Testis (tissue), 2 donors: ENCODE measurements at regions not wholly inside any gene's neighbourhood (a gene's known extent, or its start where the extent isn't known, plus 50 kb on each side); places are given as distances from the start of the nearest gene placed in this dataset.
"Not testable (repeated sequence)": the region's sequence is repeated elsewhere in the genome, so short reads cannot be mapped to it uniquely, and the experiment has no call there.

Experiments used
- DNase-seq: peaks from one replicate; pipeline ENCODE4 v3.0.0-alpha.2; 2019
- H3K27ac ChIP-seq, 2 donors: fragments of 200-600 bp; sonication (generic); one replicate each; pipeline ENCODE4 v1.5.1; 2019
- H3K27me3 ChIP-seq: fragments of 200-600 bp; sonication (generic); one replicate; pipeline ENCODE4 v1.5.1; 2019
- H3K36me3 ChIP-seq: fragments of 200-600 bp; sonication (generic); one replicate; pipeline ENCODE4 v1.5.1; 2017; ENCODE audit warnings: low read depth; ENCODE audit errors: missing control alignments
- H3K4me1 ChIP-seq: fragments of 200-600 bp; sonication (generic); one replicate; pipeline ENCODE4 v1.5.1; 2019
- H3K4me3 ChIP-seq, 2 donors: fragments of 200-600 bp; sonication (generic); one replicate each; pipeline ENCODE4 v1.5.1; 2017 to 2019
- H3K9me3 ChIP-seq: fragments of 200-600 bp; sonication (generic); one replicate; pipeline ENCODE4 v1.5.1; 2017
- CTCF ChIP-seq, 3 experiments: fragments of 450-650 bp in 2 of 3; fragments of 200-600 bp in 1 of 3; sonication (generic) in 1 of 3; IDR thresholded peaks; one replicate each; pipeline ENCODE4 v1.5.1; 2016 to 2019; ENCODE audit warnings: antibody characterized with exemption in 3 of 3, mild to moderate bottlenecking in 2 of 3, moderate library complexity in 1 of 3
- POLR2A ChIP-seq: fragments of 450-650 bp; IDR thresholded peaks from one replicate; pipeline ENCODE4 v1.6.1; 2017; ENCODE audit warnings: antibody characterized with exemption, mild to moderate bottlenecking, moderate library complexity
- WGBS, 2 donors: methylation state at CpG; one replicate each; pipeline ENCODE4 v1.1.5; 2018; 5-methylcytosine and 5-hydroxymethylcytosine counted together
- intact Hi-C: fragments of 100-400 bp; cut with DNase I; formaldehyde crosslinking; loops from one replicate; pipeline ENCODE4 v1.15.1; 2023; ENCODE audit warnings: low total_unique reads

GRCh38 chr3:61463191-61463590 lies 98.2 kb upstream of the PTPRG start:
- Histone ChIP-seq H3K36me3 (no peaks in the 10 kb centered on the region), H3K9me3 (no peaks in the 10 kb centered on the region), H3K27ac (no peak overlapping the region), H3K4me1 (no peaks in the 10 kb centered on the region), H3K27me3 (no peaks in the 10 kb centered on the region), H3K4me3 (no peak overlapping the region)
- 63 to 67% methylated on average over 1 of the region's 1 CpG for WGBS, 2 donors
- intact Hi-C loops, result no loop called here
- TF ChIP-seq CTCF (IDR thresholded peaks at IDR 0.05) (no peak), POLR2A (no peak)
- DNase-seq, result no peak

GRCh38 chr3:61464518-61465140 lies 96.7 kb upstream of the PTPRG start:
- Histone ChIP-seq H3K27ac (no peak overlapping the region), H3K4me1 (no peaks in the 10 kb centered on the region)
- WGBS, 2 donors, result 57 to 69% methylated on average over 9 of the region's 9 CpGs

GRCh38 chr3:61466357-61466756 lies 95.0 kb upstream of the PTPRG start:
- H3K27me3 ChIP-seq, result no peaks in the 10 kb centered on the region
- H3K36me3 ChIP-seq, result no peaks in the 10 kb centered on the region
- intact Hi-C loops, result no loop called here
- TF ChIP-seq CTCF (IDR thresholded peaks at IDR 0.05), result no peak
- TF ChIP-seq POLR2A, result no peak
- WGBS, 2 donors, result 69 to 88% methylated on average over 3 of the region's 3 CpGs
- no peaks in the 10 kb centered on the region for H3K9me3 ChIP-seq
- no peaks in the 10 kb centered on the region for H3K4me1 ChIP-seq
- no peak overlapping the region for H3K4me3 ChIP-seq
- DNase-seq, result no peak
- no peak overlapping the region for H3K27ac ChIP-seq

More at GRCh38 chr3:61464518-61465140, 96.7 kb upstream of the PTPRG start:
- DNase-seq, result no peak
- TF ChIP-seq POLR2A, result no peak
- Histone ChIP-seq H3K36me3 (no peaks in the 10 kb centered on the region), H3K9me3 (no peaks in the 10 kb centered on the region), H3K27me3 (no peaks in the 10 kb centered on the region), H3K4me3 (no peak overlapping the region)
- intact Hi-C loops, result no loop called here

- DNase-seq, result no peak
- Histone ChIP-seq H3K9me3 (no peaks in the 10 kb centered on the region), H3K4me1 (no peaks in the 10 kb centered on the region), H3K4me3 (no peak overlapping the region), H3K36me3 (no peaks in the 10 kb centered on the region), H3K27ac (no peak overlapping the region), H3K27me3 (no peaks in the 10 kb centered on the region)
- WGBS, 2 donors, result 85 to 93% methylated on average over 4 of the region's 4 CpGs
- TF ChIP-seq POLR2A, result no peak
- intact Hi-C loops, result no loop called here
Observed at GRCh38 chr3:61483997-61484396, 77.4 kb upstream of the PTPRG start.

GRCh38 chr3:61493339-61493738 lies 68.0 kb upstream of the PTPRG start:
- TF ChIP-seq POLR2A (no peak), CTCF (IDR thresholded peaks at IDR 0.05) (no peak)
- Histone ChIP-seq H3K9me3 (no peaks in the 10 kb centered on the region), H3K4me1 (no peaks in the 10 kb centered on the region), H3K4me3 (no peak overlapping the region), H3K36me3 (no peaks in the 10 kb centered on the region), H3K27ac (no peak overlapping the region), H3K27me3 (no peaks in the 10 kb centered on the region)
- intact Hi-C loops, result no loop called here
- WGBS, 2 donors, result 85 to 90% methylated on average over 3 of the region's 3 CpGs
- DNase-seq, result no peak

DNA sequence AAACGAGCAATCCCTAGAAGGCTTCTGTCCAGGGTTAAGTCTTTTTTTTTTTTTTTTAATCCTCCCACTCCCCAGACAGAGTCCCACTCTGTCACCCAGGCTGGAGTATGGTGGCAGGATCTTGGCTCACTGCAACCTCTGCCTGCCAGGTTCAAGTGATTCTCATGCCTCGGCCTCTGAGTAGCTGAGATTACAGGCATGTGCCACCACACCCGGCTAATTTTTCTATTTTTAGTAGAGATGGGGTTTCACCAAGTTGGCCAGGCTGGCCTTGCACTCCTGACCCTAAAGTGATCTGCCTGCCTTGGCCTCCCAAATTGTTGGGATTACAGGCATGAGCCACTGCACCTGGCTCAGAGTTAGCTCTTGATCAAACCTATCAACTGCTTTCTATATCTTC lies 67.1 kb upstream of the PTPRG start:
- DNase-seq, H3K27me3 ChIP-seq, intact Hi-C loops, H3K9me3 ChIP-seq, H3K4me3 ChIP-seq, H3K36me3 ChIP-seq, H3K4me1 ChIP-seq, H3K27ac ChIP-seq: not testable (repeated sequence)
- WGBS, 2 donors, result 79 to 92% methylated on average over 3 of the region's 3 CpGs
